Activated naive CD8-positive, alpha-beta T cell treated with anti-CD3 and anti-CD28 coated beads for 36 hours (primary cell): ENCODE measurements at regions not wholly inside any gene's neighbourhood (a gene's known extent, or its start where the extent isn't known, plus 50 kb on each side); places are given as distances from the start of the nearest gene placed in this dataset.

Experiments used
- DNase-seq: peaks from one replicate; pipeline ENCODE4 v3.0.0; 2021
- H3K27ac Mint-ChIP-seq: one replicate; pipeline ENCODE4 v1.8.0; 2022; ENCODE audit warnings: mild to moderate bottlenecking, moderate library complexity, mixed read lengths
- H3K27me3 Mint-ChIP-seq: one replicate; pipeline ENCODE4 v1.8.0; 2022; ENCODE audit warnings: mild to moderate bottlenecking, mixed read lengths
- H3K36me3 Mint-ChIP-seq: one replicate; pipeline ENCODE4 v1.8.0; 2021; ENCODE audit warnings: mild to moderate bottlenecking, mixed read lengths
- H3K4me1 Mint-ChIP-seq: one replicate; pipeline ENCODE4 v1.8.0; 2021; ENCODE audit warnings: mixed read lengths
- H3K4me3 Mint-ChIP-seq: one replicate; pipeline ENCODE4 v1.8.0; 2022; ENCODE audit warnings: mild to moderate bottlenecking, moderate library complexity, mixed read lengths
- H3K9me3 Mint-ChIP-seq: one replicate; pipeline ENCODE4 v1.8.0; 2022; ENCODE audit warnings: mixed read lengths

- H3K27me3 Mint-ChIP-seq: no peaks in the 10 kb centered on the region
- H3K9me3 Mint-ChIP-seq: no peaks in the 10 kb centered on the region
- H3K27ac Mint-ChIP-seq: no peak overlapping the region
- H3K4me3 Mint-ChIP-seq: no peak overlapping the region
- no peak for DNase-seq
- H3K4me1 Mint-ChIP-seq: peaks cover 8% of the 10 kb centered on the region
- H3K36me3 Mint-ChIP-seq: peaks cover 3% of the 10 kb centered on the region
Measured at GRCh38 chr14:100472094-100472455, 115.1 kb downstream of the BEGAIN start.

GRCh38 chr14:100472491-100472890 lies 114.7 kb downstream of the BEGAIN start:
- H3K36me3 Mint-ChIP-seq: peaks cover 3% of the 10 kb centered on the region
- no peaks in the 10 kb centered on the region for H3K9me3 Mint-ChIP-seq
- no peak overlapping the region for H3K27ac Mint-ChIP-seq
- no peak for DNase-seq
- no peaks in the 10 kb centered on the region for H3K27me3 Mint-ChIP-seq
- no peak overlapping the region for H3K4me3 Mint-ChIP-seq
- peaks cover 8% of the 10 kb centered on the region for H3K4me1 Mint-ChIP-seq

GRCh38 chr14:100473249-100473648 lies 114.0 kb downstream of the BEGAIN start:
- H3K9me3 Mint-ChIP-seq: no peaks in the 10 kb centered on the region
- H3K27me3 Mint-ChIP-seq: no peaks in the 10 kb centered on the region
- peaks cover 3% of the 10 kb centered on the region for H3K36me3 Mint-ChIP-seq
- no peak for DNase-seq
- no peak overlapping the region for H3K4me3 Mint-ChIP-seq
- H3K4me1 Mint-ChIP-seq: peaks cover 8% of the 10 kb centered on the region
- H3K27ac Mint-ChIP-seq: no peak overlapping the region

GRCh38 chr14:100474196-100474595 lies 113.0 kb downstream of the BEGAIN start:
- H3K27me3 Mint-ChIP-seq: no peaks in the 10 kb centered on the region
- H3K9me3 Mint-ChIP-seq: no peaks in the 10 kb centered on the region
- no peak overlapping the region for H3K27ac Mint-ChIP-seq
- DNase-seq: no peak
- H3K4me3 Mint-ChIP-seq: no peak overlapping the region
- H3K36me3 Mint-ChIP-seq: peaks cover 3% of the 10 kb centered on the region
- H3K4me1 Mint-ChIP-seq: peaks cover 8% of the 10 kb centered on the region

- H3K9me3 Mint-ChIP-seq: no peaks in the 10 kb centered on the region
- H3K4me1 Mint-ChIP-seq: peaks cover 2% of the 10 kb centered on the region
- no peak for DNase-seq
- H3K4me3 Mint-ChIP-seq: no peak overlapping the region
- H3K27me3 Mint-ChIP-seq: no peaks in the 10 kb centered on the region
- H3K36me3 Mint-ChIP-seq: peaks cover 2% of the 10 kb centered on the region
- H3K27ac Mint-ChIP-seq: no peak overlapping the region
Measured at GRCh38 chr14:100475268-100475667, 111.9 kb downstream of the BEGAIN start.

GRCh38 chr14:100476012-100476822 lies 111.0 kb downstream of the BEGAIN start:
- H3K27me3 Mint-ChIP-seq: no peaks in the 10 kb centered on the region
- no peaks in the 10 kb centered on the region for H3K4me1 Mint-ChIP-seq
- H3K4me3 Mint-ChIP-seq: no peak overlapping the region
- H3K36me3 Mint-ChIP-seq: peaks cover 2% of the 10 kb centered on the region
- no peaks in the 10 kb centered on the region for H3K9me3 Mint-ChIP-seq
- no peak overlapping the region for H3K27ac Mint-ChIP-seq
- DNase-seq: no peak

DNA sequence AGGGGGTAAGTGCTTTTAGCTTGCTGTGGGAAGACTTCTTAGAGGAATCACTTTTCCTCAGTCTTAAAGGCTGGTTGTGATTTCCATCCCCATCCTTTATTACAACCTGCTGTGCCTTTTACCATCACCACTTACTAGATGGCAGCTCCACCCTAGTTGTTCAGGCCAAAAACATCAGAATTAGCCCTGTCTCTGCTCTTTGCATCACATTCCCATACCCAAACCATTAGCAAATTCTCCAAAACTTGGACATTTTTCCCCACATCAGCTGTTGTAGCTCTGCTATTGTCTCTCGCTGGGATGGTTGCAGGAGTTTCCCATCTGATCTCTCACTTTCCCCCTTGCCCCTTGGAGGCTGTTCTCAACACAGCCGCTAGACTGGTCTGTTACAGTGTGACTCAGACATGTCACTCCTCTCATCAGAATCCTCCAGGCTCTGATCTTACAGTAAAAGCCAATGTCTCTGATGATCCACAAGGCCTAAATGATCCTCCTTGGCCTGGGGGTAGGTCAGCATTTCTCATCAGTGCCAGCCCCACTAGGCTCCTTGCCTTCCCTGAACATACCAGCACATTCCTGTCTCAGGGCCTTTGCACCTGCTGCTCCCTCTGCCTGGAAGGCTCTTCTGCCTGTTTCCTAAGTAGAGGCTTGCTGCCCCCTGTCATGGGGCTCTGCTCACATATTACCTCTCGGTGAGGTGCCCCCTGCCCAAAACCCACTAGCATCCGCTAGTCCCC lies 102.5 kb downstream of the BEGAIN start:
- no peaks in the 10 kb centered on the region for H3K27me3 Mint-ChIP-seq
- DNase-seq: no peak
- no peak overlapping the region for H3K4me3 Mint-ChIP-seq
- peaks cover 15% of the 10 kb centered on the region for H3K4me1 Mint-ChIP-seq
- no peak overlapping the region for H3K27ac Mint-ChIP-seq
- H3K36me3 Mint-ChIP-seq: peaks cover 17% of the 10 kb centered on the region
- no peaks in the 10 kb centered on the region for H3K9me3 Mint-ChIP-seq

DNA sequence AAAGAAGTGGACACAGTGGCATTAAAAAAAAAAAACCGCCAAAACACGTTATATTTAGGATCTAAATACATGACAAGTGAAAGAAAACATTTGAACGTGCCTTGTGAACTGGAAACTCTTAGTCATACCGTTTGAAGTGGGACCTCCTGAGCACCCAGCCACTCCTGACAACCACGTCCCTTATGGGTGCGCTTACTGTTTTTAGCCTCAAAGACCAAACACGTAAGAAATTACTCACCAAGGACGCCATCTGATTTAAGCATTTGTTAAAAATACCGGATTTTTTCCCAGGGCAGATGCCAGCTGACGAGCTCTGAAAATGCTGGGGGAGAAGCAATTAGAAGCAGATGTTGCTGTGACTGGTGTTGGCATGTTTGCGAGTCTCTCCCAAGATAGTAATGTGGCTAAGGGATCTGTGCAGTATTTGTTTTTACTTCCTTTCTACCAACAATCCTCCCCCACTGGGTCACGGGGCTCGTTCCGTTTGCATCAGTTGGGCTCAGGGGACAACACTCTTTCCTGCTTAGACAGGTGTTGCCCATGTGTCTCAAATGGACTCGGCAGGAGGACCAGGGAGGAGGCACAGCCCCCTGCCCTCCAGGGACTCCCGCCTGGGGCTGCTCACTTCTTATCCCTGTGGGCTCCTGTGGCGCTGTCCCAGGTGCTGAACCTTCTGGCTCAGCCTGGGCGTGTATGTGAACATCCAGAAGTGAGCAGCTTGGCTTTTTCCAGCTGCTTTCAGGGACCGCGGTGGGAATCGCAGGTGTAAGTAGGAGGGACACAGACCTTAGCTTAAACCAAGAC lies 101.0 kb downstream of the BEGAIN start:
- Mint-ChIP-seq H3K27me3 (no peaks in the 10 kb centered on the region), H3K27ac (no peak overlapping the region), H3K36me3 (peaks cover 19% of the 10 kb centered on the region)

More for the DNA sequence above, 101.0 kb downstream of the BEGAIN start:
- H3K9me3 Mint-ChIP-seq: no peaks in the 10 kb centered on the region
- DNase-seq: peak; percentile 59
- peaks cover 15% of the 10 kb centered on the region for H3K4me1 Mint-ChIP-seq
- no peak overlapping the region for H3K4me3 Mint-ChIP-seq
